GM18868 (cell line): ENCODE measurements at regions not wholly inside any gene's neighbourhood (a gene's known extent, or its start where the extent isn't known, plus 50 kb on each side); places are given as distances from the start of the nearest gene placed in this dataset.
A peak's percentile ranks its signal among the peaks of the same experiment; 100 is the strongest.
"Not testable (repeated sequence)": the region's sequence is repeated elsewhere in the genome, so short reads cannot be mapped to it uniquely, and the experiment has no call there.

ENCODE experiments used
- ATAC-seq: cut with Tn5 transposase; IDR thresholded peaks from one replicate; pipeline ENCODE4 v1.9.1; 2021; ENCODE audit warnings: mild to moderate bottlenecking, moderate library complexity; ENCODE audit not compliant: unreplicated experiment

DNA sequence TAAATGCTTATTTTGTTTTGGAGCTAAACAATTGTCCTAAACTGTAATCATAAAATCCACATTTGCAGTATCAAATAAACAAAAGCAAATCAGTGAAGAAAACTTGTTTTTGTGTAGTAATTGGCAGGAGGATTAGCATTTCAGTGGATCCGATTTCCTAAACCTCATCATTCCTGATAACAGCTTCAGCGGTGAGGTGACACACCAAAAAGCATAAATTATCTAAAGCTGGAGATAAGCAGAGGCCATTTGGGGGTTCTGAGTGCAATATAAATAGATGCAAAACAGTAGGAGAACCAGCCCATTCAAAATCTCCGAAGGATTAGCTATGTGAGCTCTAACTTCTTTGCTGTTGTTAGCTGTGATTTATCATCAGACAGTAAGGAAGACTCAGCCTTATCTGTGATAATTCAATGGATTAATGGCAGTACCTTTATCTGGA is 235.8 kb downstream of the EPHA7 start:
- no peak for ATAC-seq

GRCh38 chr6:93182938-93183479 is 236.3 kb downstream of the EPHA7 start:
- no peak for ATAC-seq

DNA sequence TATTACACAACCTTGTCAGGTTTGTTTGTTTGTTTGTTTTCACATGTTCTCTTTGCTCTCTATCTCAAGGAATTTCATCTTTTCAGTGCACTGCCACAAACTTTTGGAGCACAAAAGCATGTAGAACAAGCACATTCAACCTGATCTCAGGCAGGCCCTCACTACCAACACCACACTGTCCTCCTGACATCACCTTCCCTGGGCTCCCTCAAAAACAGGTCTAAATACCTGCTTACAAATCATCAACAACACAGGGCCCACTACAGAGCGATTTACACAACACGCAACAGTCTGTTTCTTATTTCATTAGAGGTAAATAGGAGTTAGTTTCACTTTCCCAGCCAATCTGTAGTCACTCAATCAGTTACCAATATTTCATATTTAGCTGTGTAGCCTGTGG is 241.4 kb downstream of the EPHA7 start:
- ATAC-seq: peak; percentile 26

DNA sequence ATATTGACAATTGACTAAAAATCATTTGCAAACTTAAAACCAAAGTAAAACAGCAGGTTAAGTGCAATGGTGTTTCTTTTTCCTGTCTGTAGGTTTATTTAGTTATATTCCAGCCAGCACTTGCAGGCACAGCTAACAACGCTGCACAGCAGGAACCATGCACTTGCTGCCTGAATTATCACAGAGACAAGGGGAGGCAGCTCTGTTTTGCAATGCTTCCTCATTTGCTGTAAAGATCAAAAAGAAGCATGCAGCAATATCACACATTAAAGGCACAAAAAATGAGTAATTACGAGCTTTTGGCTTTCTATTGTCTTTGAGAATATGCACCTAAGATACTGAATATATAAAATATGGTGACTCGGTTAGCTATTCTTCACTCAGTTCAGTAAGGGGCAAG is 241.9 kb downstream of the EPHA7 start:
- peak; percentile 45 for ATAC-seq

GRCh38 chr6:93176070-93176469 is 243.3 kb downstream of the EPHA7 start:
- ATAC-seq: peak; percentile 92

- ATAC-seq: not testable (repeated sequence)
These were observed 245.8 kb downstream of the EPHA7 start for GRCh38 chr6:93173573-93173972.

- ATAC-seq: no peak
These were observed 253.4 kb downstream of the EPHA7 start for GRCh38 chr6:93165850-93166430.

DNA sequence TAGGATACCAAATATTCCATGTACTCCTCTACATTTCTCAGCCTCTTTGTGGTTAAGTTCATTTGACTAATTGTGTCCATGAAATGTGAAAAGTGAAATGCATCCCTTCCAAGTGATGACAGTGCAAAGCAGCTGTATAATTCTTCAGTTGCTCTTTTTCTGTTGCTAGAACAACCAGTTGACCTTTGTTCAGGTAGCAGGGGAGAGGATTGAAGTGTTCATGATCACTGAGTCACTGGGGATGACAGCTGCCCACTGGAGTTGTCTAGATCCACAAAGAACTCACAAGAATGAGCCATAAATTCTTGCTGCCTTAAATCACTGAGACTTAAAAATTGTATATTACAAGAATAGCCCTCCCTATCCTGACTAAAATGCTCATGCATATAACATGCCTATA is 254.6 kb downstream of the EPHA7 start:
- ATAC-seq: no peak

GRCh38 chr6:93163146-93163545 is 256.2 kb downstream of the EPHA7 start:
- ATAC-seq: no peak

- ATAC-seq: peak; percentile 94
These were observed 279.8 kb downstream of the EPHA7 start for GRCh38 chr6:93139408-93140081.

- ATAC-seq: no peak
These were observed 283.2 kb downstream of the EPHA7 start for GRCh38 chr6:93136111-93136510.

GRCh38 chr6:93124006-93124632 is 295.2 kb downstream of the EPHA7 start:
- no peak for ATAC-seq

DNA sequence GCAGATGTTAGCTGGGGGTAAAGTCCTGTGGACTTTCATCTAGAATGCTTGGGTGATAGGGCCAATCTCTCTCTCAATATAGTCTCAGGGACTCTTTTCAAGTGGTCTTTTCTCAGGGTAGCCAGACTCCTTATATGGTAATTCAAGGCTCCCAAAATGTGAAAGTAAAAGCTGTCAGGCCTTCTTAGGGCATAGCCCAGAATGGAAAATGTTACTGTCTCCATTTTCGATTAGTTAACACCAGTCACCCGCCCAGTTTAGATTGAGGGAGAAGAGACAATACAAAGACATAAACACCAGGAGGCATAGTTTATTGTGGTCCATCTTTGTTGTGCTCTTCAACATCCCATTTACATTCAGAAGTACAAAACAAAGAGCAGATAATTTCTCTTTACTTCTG is 295.8 kb downstream of the EPHA7 start:
- ATAC-seq: no peak

GRCh38 chr6:93120154-93120742 is 299.1 kb downstream of the EPHA7 start:
- ATAC-seq: no peak

GRCh38 chr6:93105907-93106306 is 313.5 kb downstream of the EPHA7 start:
- no peak for ATAC-seq

DNA sequence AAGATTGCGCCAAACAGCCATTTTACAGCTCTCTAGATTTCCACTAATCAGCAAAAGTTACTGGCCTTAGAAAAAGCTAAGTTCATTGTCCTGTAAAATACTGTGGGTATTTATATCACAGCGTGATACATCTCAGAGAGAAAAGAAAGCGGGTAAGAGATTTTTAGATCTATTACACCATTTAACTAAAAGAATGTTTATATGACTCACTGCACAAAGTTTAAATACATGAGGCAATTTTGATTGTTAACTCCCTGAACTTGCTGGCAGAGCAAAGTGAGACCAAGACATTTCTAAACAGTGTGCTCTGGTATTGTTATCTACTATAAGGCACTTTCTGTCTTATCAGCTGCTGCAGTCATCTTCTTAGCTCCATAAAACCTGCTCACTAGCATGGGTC is 314.3 kb downstream of the EPHA7 start:
- no peak for ATAC-seq

DNA sequence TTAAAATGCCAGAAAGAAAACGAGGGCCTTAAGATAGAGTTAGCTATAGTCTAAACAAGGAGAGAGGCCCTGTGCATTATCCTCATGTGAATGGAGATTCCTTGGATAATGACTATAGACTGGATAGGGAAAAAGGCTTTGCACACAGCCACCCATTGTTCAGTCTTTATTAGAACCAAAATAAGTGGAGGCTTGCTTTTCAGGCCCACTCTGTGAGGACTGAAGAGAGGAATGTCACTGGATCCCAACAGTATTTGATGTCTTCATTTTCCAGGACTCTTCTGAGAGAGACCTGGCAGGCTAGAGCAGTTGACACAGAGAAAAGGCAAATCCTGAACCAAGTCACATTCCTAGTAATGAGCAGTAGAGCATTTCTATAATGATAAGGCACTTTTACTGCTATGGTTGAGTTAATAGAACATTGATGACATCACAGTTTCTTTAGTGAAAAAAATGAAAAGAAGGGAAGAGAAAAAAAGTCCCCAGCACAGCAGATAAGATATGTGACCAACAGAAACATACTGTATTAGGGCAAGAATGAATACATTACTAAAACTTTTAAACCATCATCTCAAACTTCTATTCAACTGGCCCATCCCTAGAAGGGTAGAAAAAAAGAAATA is 315.1 kb downstream of the EPHA7 start:
- ATAC-seq: no peak

GRCh38 chr6:93088621-93089501 is 330.5 kb downstream of the EPHA7 start:
- no peak for ATAC-seq

DNA sequence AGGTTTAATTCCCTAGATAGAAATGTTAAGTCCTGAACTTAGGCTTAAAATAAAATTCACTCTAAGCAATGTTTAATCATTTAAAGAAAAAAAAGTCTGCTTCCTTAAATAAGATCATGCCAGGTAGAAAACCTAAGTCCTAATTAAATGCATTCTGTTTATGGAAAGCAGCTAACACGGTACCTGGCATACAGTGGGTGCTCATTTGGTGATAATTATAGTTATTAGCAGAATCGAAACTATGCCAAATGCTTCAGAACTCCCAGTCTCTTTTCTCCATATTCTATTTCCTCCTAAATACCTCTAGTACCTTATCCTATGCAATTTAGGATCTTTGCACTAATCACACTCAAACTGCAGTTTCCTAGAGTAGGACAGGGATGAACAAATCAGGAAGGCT is 331.8 kb downstream of the EPHA7 start:
- no peak for ATAC-seq

DNA sequence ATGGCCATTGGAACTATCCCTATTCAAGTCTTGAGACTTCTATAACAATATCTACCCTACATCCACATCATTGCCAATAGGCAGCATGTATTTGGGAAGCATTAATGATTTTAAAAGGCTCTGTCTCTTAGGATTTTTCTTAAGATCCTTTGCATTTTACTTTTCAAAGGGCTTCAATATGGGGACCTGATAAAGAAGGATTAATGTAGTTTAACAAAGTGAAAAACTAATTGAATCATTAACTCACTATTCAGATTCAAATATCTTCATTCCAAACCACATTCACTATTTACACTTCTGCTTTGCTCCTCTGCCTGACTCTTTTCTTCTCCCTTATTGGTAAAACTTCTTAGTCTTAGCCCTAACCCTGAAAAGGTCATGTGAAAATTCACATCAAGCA is 333.0 kb downstream of the EPHA7 start:
- ATAC-seq: no peak
